Erythroblast (primary cell): ENCODE measurements at regions not wholly inside any gene's neighbourhood (a gene's known extent, or its start where the extent isn't known, plus 50 kb on each side); places are given as distances from the start of the nearest gene placed in this dataset.

ENCODE experiments used
- GATA1 ChIP-seq: IDR thresholded peaks from 2 replicates; pipeline ENCODE4 v1.6.1; 2011; ENCODE audit warnings: low read depth, mild to moderate bottlenecking, control low read depth, low read length, moderate library complexity
- POLR2A ChIP-seq: IDR thresholded peaks from 2 replicates; pipeline ENCODE4 v1.6.1; 2011; ENCODE audit warnings: mild to moderate bottlenecking, low read length

- TF ChIP-seq POLR2A (no peak), GATA1 (no peak)
Observed at GRCh38 chr6:22164236-22164635, 132.6 kb downstream of the PRL start.
